GM18508 (cell line): ENCODE measurements at regions not wholly inside any gene's neighbourhood (a gene's known extent, or its start where the extent isn't known, plus 50 kb on each side); places are given as distances from the start of the nearest gene placed in this dataset.
"Not testable (repeated sequence)": the region's sequence is repeated elsewhere in the genome, so short reads cannot be mapped to it uniquely, and the experiment has no call there.

Experiments used
- ATAC-seq: cut with Tn5 transposase; IDR thresholded peaks from one replicate; pipeline ENCODE4 v1.9.1; 2021; ENCODE audit warnings: moderate number of reproducible peaks; ENCODE audit not compliant: insufficient read depth, unreplicated experiment

DNA sequence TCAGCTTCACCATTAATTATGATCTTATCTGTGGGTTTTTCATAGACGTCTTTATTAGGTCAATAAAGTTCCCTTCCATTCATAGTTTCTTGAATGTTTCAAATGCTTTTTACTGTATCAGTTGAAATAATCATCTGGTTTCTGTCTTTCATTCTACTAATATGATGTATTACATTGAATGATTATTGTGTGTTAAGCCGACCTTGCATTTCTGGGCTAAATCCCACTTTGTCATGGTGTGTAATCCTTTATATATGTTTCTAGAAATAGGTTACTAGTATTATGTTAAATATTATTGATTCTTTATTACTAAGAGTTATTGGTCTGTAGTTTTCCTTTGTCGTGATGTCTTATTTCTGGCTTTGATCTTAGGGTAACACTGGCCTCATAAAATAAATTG is 134.9 kb downstream of the FASLG start:
- no peak for ATAC-seq

DNA sequence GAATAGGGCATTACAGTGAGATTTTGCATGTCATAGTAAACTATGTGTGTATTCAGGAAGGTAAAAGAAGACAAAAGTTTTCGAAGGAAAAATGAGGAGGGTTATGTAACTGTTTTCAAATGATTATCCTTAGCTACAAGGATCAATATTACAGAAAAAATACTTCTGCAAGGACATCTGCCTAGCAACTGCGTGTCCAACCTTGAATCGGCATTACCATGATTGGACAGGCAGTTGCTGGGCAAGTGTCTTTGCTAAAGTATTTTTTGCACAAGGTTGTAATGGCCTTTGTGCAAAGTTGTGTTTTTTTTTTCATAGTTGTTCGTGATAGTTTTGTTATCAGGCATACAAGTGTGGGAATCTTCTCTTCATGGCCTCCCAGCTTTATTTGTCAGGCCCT is 136.8 kb downstream of the FASLG start:
- ATAC-seq = no peak

DNA sequence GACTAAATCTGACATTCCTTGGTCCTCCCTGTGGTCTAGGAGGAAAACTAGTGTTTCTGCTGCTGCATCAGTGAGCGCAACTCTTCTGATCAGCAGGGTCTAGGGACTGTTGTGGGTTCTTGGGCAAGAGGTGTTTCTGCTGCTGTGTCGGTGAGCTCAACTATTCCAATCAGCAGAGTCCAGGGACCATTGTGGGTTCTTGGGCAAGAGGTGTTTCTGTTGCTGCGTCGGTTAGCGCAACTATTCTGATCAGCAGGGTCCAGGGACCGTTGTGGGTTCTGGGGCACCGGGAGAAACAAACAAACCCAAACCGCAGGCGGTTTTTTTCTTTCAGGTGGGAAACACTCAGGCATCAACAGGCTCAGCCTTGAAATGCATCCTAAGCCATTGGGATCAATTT is 140.9 kb downstream of the FASLG start:
- ATAC-seq = not testable (repeated sequence)

DNA sequence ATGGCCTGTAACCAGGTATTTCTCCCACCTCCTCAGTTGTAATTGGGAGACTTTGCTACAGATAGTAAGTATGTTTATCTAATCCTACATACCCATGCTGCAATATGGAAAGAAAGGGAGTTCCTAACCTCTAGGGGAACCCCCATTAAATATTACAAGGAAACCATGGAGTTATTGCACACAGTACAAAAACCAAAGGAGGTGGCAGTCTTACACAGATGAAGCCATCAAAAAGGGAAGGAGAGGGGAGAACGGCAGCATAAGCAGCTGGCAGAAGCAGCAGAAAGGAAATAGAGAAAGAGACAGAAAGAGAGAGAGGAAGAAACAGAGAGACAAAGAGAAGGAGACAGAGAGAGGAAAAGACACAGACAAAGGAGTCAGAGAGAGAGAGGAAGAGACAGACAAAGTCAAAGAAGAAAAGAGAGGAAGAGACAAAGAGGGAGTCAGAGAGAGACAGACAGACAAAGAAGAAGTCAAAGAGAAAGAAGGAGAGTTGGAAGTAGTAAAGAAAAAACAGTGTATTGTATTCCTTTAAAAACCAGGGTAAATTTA is 142.9 kb downstream of the FASLG start:
- no peak for ATAC-seq

DNA sequence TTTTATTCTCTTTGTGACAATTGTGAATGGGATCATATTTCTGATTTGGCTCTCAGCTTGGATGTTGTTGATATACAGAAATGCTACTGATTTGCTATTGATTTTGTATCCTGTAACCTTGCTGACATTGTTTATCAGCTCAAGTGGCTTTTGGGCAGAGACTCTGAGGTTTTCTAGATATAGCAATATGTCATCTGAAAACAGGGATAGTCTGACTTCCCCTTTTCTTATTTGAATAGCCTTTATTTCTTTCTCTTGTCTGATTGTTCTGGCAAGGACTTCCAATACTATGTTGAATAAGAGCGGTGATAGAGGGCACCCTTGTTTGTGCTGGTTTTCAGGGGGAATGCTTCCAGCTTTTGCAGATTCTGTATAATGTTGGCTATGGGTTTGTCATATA is 150.8 kb downstream of the FASLG start:
- no peak for ATAC-seq

DNA sequence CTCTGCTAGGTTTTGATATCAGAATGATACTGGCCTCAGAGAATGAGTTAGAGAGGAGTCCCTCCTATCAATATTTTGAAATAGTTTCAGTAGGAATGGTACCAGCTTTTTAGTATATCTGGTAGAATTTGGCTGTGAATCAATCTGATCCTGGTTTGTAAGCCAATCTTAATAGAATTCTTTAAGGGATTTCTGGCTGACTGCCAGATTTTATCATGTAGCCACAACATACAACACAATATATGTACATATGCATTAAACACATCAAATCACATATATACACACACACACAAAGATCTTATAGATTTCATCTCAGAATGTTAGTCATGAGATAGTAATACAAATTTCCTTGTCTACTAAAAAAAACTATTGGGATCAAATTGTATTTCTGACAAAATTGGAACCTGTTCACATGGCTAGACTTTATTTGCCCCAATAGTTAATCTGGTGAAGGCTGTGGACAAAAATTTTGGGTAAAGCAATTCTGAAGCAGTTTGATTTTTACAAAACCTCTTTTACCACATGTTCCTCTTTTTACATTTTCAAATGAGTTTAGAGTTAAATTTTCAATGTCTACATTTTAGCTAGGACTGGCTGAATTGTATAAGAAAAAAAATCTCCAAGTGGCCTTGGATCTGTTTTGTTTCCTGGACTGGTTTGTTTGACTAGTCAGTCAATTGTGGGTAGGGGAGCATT is 151.7 kb downstream of the FASLG start:
- ATAC-seq = no peak

DNA sequence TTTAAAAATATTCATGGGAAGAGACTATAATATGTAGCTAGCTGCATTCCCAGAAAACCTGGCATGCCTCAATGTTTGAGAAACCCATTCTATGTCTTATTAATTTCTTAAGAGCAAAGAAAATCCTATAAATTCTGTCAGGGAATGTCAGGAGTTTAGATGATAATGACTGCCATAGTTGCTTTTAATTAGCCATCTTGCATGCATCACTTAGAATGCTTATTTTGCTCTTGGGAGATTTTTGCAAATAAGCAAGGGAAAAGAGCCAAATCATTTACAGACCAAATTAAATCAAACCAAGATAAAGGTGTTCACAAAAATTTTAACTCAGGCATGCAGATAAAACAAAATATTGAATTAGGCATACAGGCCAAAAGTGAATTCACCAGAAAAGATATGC is 152.8 kb downstream of the FASLG start:
- no peak for ATAC-seq

DNA sequence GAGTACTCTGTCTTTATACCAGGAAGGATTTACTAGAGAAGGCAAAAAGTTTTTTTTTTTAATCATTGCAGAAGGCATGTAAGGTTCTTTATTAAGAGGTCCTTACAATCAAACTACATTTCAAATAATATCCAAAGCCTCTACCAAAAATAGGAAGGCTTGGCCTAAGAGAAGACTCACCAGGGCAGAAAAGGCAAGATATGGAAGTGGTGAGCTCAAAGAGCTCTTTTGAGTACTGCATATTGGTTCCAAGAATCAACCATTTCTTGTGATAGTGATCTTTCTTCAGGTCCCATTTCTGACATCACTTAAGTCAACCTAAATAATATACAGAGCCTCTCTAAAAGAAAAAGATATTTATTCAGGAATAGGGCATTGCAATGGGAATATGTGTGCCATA is 153.2 kb downstream of the FASLG start:
- ATAC-seq = no peak

DNA sequence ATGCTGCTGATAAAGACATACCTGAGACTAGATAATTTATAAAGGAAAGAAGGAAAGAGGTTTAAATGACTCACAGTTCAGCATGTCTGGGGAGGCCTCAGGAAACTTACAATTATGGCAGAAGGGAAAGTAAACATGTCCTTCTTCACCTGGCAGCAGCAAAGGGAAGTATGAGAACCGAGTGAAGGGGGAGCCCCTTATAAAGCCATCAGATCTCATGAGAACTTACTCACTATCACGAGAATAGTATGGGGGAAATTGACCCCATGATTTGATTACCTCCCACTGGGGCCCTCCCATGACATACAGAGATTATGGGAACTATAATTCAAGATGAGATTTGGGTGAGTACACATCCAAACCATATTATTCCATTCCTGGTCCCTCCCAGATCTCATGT is 154.4 kb downstream of the FASLG start:
- no peak for ATAC-seq

DNA sequence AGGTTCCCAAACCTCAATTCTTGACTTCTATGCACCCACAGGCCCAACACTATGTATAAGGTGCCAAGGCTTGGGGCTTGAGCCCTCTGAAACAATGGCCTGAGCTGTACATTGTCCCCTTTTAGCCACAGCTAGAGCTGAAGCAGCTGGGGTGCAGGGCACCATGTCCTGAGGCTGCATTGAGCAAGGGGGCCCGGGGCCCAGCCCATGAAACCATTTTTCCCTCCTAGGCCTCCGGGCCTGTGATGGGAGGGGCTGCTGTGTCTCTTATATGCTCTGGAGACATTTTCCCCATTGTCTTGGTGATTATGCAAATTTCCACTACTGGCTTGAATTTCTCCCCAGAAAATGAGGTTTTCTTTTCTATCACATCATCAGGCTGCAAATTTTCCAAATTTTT is 155.5 kb downstream of the FASLG start:
- no peak for ATAC-seq

DNA sequence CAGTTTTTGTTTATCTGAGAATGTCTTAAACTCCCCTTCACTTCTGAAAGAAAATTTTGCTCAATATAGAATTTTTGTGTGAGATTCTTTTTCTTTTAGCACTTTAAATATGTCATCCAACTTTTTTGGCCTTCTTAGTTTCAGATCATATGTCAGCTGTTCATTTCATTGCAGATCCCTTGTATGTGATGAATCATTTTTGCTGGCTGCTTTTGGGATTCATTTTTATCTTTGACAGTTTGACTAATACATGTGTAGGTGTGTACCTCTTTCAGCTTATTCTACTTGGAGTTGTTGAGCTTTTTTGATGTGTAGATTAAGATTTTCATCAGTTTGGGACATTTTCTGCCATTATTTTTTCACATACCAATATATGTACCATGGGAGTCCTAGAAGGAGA is 156.8 kb downstream of the FASLG start:
- ATAC-seq = no peak

DNA sequence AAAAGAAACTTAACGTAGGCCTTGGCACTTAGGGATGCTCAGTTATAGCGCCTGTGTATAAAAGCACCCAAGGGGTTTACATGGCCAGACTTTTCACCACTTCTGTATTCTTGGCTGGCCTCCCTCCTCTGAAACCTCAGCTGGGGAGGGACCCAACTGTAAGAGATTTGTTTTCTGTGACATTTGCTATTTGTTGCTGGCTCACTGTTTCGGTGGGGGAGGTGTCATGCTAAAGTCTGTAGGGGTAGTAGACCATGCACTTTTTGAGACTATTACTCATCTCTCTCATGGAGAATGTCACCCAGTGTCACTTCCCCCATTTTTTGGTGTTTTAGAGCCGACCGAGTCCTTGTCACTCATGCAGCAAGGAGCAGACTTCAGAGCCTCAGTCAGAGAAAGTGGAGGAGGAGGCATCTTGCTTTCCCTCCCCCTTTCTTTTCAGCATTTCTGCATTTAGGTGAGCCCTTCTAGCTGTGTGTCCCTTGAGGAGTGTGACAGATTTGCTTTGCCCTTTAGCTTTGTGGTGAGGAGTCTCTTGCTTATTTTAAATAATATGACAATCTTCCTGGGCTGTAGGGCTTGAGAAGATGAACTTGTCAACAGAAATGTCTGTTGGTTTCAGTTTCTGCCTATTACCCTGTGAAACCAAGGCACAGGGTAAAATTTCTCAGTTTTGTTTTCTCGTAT is 160.1 kb downstream of the FASLG start:
- ATAC-seq = peak; percentile 90

DNA sequence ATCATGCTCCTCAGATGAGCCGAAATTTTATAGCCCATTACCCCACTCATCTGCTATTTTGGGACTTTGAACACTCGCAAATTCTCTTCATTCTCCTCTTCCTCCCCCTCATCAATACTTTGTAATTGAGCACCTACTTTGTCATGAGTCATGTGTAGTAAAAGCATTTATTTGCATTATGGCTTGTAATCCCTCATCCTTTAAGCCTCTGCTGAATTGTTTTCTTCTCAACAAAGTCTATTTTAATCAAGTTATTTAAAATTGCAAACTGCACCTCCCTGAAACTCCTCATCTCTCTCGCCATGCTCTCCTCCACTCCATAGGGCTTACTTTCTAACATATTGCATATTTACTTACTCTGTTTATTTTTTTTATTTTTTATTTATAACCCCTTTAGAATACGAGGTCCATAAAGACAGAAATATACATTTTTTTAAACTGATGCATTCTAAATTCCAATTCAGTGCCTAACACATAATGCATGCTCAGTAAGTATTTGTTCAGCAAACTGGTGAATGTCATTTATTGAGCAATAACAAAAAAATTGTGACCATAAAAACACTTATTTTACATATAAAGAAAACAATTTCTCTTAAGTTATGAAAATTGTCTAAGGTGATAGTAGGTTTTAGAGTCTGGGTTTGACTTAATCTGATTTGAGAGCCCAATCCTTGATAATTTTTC is 161.7 kb downstream of the FASLG start:
- ATAC-seq = no peak

DNA sequence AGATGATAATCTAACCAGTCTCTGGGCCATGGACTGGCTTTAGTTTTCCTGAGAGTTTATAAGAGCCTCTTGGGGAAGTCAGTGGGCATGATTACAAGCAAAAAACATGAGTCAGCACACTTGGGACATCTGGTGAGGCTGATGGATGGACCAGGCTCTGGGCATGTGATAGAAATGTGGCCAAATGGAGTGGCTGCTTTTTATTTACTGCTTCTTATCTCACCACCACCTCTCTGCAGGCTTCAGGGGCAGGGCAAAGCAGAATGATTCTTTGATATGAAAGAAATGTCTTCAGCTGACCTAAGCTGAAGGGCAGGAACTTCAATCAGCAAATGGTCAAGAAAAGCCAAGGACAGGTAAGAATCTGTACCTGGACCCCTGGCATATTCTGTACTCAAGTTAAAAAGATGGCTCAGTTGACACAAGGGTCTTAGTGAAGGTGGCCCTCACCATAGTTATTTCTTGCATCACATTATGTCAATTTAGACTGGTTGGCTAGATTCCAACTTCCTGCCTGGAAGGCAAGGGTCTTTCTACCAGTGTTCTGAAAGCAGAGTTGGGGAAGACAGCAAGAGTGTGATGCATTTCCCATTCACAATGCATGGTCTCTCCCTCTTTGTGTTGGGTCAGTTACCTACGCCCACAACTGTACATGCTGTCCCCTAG is 162.8 kb downstream of the FASLG start:
- no peak for ATAC-seq

DNA sequence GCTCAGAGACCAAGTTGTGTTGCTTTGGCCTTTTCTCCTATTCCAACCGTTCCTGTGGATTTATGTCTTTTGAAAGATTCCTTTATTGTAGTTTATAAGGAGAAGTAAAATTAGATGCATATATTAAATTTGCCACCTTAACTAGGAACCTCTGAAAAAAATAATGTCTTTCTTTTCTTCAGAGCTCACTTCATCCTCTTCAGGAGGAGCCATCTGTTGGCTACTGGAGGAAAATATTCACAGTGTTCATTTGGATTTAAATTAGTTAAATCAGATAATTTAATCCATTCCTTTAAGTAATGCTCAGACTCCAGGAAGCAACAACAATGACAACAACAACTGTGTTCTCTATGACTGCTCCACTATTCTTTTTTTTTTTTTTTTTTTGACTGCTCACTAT is 164.0 kb downstream of the FASLG start:
- ATAC-seq = no peak

DNA sequence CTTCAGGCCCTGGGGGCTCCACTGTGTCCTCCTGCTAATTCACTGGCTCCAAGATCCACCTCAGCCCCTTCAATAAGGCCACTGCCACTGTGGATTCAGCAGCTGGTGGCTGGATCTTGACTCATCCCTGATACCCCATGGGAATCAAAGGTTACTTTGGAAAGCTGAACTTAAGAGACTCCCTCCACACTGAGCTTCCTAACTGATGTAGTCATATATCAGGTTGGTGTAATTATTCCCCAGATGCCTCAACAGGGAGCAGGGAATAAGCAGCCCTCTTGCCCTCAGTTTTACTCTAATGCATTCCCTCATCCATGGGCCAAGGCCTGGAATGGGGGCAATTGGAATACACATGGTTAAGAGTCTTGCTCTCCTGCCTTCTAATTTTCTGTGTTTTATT is 164.6 kb downstream of the FASLG start:
- no peak for ATAC-seq

DNA sequence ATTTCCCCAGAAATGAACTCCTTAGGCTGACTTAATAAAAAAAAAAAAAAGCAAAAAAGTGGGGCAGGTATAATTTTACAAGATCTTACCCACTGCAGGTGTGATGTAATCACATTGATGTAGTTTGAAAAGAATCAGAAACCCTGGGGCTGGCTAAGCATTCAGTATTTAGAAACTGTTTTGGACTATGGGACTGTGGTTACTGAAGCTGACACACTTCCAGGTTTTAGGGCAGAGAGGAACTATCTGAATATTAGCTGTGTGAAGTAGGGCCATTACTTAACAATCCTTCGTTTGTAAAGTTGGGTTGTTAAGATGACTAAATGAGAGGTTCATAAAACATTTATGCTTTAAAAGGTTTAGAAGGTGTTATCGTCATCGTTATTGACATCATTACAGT is 165.3 kb downstream of the FASLG start:
- no peak for ATAC-seq

DNA sequence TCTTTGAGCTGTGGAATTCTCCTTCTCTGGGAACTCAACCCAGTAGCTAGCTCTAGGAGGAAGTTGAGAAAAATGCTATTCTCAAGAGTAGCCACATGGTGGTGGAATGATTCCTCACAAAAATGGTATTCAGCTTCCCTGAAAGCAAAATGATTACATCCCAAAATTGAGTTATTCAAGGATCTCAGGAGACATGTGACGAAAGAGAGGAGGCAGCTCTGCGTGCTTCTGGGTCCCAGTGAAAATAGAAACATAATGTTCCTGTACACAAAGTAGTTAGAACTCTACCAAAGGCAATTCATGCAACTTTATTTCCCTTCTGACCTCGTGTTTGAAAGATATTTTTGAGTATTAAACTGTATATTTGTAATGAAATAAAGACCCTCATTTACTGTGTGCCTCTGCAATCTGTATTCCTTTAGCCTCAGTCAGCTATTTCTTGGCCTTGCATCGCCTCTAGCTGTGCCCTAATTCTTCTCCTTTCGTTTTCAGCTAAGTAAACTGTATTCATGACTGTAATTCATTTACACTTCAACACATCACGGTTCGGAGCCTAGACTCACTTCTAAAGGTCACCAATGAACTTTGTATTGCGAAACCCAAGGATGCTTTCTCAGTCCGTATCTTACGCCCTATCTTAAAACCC is 167.3 kb downstream of the FASLG start:
- peak; percentile 63 for ATAC-seq

DNA sequence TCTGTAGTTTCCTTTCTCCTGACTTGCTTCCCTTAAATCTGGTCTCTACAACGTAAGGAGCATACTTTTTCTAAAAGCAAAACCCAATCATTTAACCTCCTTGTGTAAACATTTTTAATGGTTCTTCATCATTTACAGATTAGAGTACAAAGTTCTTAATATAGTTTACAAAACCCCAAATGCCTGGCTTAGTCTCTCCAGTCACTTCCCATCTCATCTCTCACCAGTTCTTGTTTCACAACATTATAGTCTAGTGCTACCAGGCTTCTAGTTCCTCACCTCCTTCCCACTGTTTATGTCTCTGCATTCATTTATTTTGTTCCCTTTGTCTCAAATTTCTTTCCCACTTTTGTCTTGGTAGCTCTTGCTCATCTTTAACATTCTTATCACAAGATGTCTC is 168.4 kb downstream of the FASLG start:
- no peak for ATAC-seq

DNA sequence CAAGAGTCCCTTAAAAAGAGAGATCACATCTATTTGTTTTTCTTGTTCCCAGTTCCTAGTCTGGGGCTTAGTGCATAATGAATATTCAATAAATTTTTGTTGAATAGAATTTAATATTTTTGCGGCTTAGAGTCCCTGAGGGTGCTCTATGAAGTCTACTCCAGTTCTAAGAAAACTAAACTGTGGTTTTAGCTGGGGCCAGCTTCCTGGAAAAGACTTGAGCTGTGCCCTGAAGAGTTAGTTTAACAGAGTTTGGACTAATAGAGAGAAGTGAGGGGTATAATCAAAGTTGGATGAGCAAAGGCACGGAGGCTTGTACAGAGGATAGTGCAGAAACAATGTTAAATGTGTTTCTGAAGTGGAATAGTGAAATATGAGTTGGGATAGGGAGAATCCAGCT is 168.9 kb downstream of the FASLG start:
- no peak for ATAC-seq
